ENCODE measurements at regions not wholly inside any gene's neighbourhood (a gene's known extent, or its start where the extent isn't known, plus 50 kb on each side); places are given as distances from the start of the nearest gene placed in this dataset.

GRCh38 chr2:217466805-217467204 lies 536.0 kb downstream of the TNS1 start:
- TF ChIP-seq CTCF (IDR thresholded peaks at IDR 0.05; ENCODE audit: low read depth, low read length, poor library complexity, severe bottlenecking) (no peak), EZH2phosphoT487 (IDR thresholded peaks at IDR 0.05; ENCODE audit: borderline replicate concordance, low read length) (no peak)

All from DOHH2 (cell line).